Fibroblast of lung (primary cell): ENCODE measurements at regions not wholly inside any gene's neighbourhood (a gene's known extent, or its start where the extent isn't known, plus 50 kb on each side); places are given as distances from the start of the nearest gene placed in this dataset.
"Not testable (repeated sequence)": the region's sequence is repeated elsewhere in the genome, so short reads cannot be mapped to it uniquely, and the experiment has no call there.

Experiments used
- DNase-seq, 2 donors: peaks; one replicate each; pipeline versions ENCODE4 v3.0.0 to v3.0.0-alpha.2; 2010; ENCODE audit warnings: low read depth in 2 of 2
- H2AFZ ChIP-seq: 2 replicates; pipeline ENCODE4 v1.5.1; 2012; ENCODE audit warnings: low read length, control low read depth, inconsistent platforms
- H3K27ac ChIP-seq: 2 replicates; pipeline ENCODE4 v1.5.1; 2011; ENCODE audit warnings: low read length, control low read depth; ENCODE audit not compliant: insufficient read depth
- H3K27me3 ChIP-seq: 2 replicates; pipeline ENCODE4 v1.5.1; 2011; ENCODE audit warnings: mild to moderate bottlenecking, low read length; ENCODE audit not compliant: control insufficient read depth, insufficient read depth
- H3K36me3 ChIP-seq: 2 replicates; pipeline ENCODE4 v1.5.1; 2011; ENCODE audit warnings: low read length; ENCODE audit not compliant: control insufficient read depth, insufficient read depth
- H3K4me1 ChIP-seq: 2 replicates; pipeline ENCODE4 v1.5.1; 2011; ENCODE audit warnings: low read length; ENCODE audit not compliant: control insufficient read depth, insufficient read depth; ENCODE audit errors: extremely low read depth
- H3K4me2 ChIP-seq: 2 replicates; pipeline ENCODE4 v1.5.1; 2011; ENCODE audit warnings: low read length, control low read depth; ENCODE audit not compliant: insufficient read depth; ENCODE audit errors: extremely low read depth
- H3K4me3 ChIP-seq, 4 experiments: fragments of 200-600 bp in 1 of 4; sonication (generic) in 1 of 4; replicated peaks in 1 of 4; 2 replicates each; pipeline ENCODE4 v1.5.1; 2011 to 2016; ENCODE audit warnings: low read length in 4 of 4, low read depth in 3 of 4, mild to moderate bottlenecking in 3 of 4, control low read depth in 2 of 4, inconsistent platforms in 1 of 4, mixed read lengths in 1 of 4; ENCODE audit not compliant: insufficient read depth in 1 of 4; ENCODE audit errors: control extremely low read depth in 1 of 4
- H3K79me2 ChIP-seq: 2 replicates; pipeline ENCODE4 v1.5.1; 2012; ENCODE audit warnings: mild to moderate bottlenecking, low read length, inconsistent platforms; ENCODE audit not compliant: control insufficient read depth, insufficient read depth
- H3K9ac ChIP-seq: 2 replicates; pipeline ENCODE4 v1.5.1; 2011; ENCODE audit warnings: mild to moderate bottlenecking, low read length, control low read depth; ENCODE audit not compliant: insufficient read depth
- H3K9me3 ChIP-seq: 2 replicates; pipeline ENCODE4 v1.5.1; 2012; ENCODE audit warnings: low read depth, low read length; ENCODE audit not compliant: control insufficient read depth, insufficient read depth
- H4K20me1 ChIP-seq: 2 replicates; pipeline ENCODE4 v1.5.1; 2011; ENCODE audit warnings: low read length; ENCODE audit not compliant: control insufficient read depth, insufficient read depth; ENCODE audit errors: extremely low read depth
- EZH2 ChIP-seq: IDR thresholded peaks from 2 replicates; pipeline ENCODE4 v1.5.1; 2012; ENCODE audit warnings: low read length, control low read depth, mild to moderate bottlenecking; ENCODE audit errors: missing control alignments
- TF ChIP-seq, protein P1 (sequence below), 2 donors: IDR thresholded peaks in 1 of 2; conservative IDR thresholded peaks in 1 of 2; 1 replicate in 1 of 2; 2 replicates in 1 of 2; pipeline ENCODE4 v1.5.1; 2011 to 2012; ENCODE audit warnings: low read length in 2 of 2, control low read depth in 1 of 2, inconsistent platforms in 1 of 2, low read depth in 1 of 2, mild to moderate bottlenecking in 1 of 2

DNA sequence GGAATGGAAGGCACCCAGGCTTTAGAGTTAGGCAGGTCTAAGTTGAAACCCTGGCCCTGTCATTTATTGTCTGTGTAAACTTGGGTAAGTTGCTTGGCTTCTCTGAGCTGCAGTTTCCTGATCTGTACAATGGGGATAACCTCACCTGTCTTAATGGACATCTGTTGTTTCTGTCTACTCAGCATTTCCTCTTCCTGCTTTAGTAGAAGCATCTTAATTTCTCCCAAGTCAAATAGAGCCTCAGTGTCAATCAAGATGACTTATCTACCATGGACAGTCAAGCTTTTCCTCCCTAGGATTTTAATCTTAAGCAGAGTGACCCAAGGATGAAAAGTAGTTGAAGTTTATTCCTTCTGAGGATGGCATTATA lies 119.7 kb downstream of the FZD1 start:
- no peaks in the 10 kb centered on the region for H3K36me3 ChIP-seq
- TF ChIP-seq EZH2: no peak
- TF ChIP-seq, protein P1, sequence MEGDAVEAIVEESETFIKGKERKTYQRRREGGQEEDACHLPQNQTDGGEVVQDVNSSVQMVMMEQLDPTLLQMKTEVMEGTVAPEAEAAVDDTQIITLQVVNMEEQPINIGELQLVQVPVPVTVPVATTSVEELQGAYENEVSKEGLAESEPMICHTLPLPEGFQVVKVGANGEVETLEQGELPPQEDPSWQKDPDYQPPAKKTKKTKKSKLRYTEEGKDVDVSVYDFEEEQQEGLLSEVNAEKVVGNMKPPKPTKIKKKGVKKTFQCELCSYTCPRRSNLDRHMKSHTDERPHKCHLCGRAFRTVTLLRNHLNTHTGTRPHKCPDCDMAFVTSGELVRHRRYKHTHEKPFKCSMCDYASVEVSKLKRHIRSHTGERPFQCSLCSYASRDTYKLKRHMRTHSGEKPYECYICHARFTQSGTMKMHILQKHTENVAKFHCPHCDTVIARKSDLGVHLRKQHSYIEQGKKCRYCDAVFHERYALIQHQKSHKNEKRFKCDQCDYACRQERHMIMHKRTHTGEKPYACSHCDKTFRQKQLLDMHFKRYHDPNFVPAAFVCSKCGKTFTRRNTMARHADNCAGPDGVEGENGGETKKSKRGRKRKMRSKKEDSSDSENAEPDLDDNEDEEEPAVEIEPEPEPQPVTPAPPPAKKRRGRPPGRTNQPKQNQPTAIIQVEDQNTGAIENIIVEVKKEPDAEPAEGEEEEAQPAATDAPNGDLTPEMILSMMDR (conservative IDR thresholded peaks at IDR 0.05 in 1 of 2, IDR thresholded peaks at IDR 0.05 in 1 of 2; ENCODE audit: low read depth in 1 of 2, low read length in 2 of 2): no peak
- no peak for DNase-seq
- no peaks in the 10 kb centered on the region for H3K9me3 ChIP-seq
- H2AFZ ChIP-seq: no peak overlapping the region
- H3K4me3 ChIP-seq: no peak overlapping the region
- peak overlapping the region; percentile 33 for H3K4me2 ChIP-seq
- peaks cover 3% of the 10 kb centered on the region for H3K4me1 ChIP-seq
- no peaks in the 10 kb centered on the region for H4K20me1 ChIP-seq
- H3K27me3 ChIP-seq: no peaks in the 10 kb centered on the region
- no peak overlapping the region for H3K9ac ChIP-seq
- no peak overlapping the region for H3K27ac ChIP-seq
- H3K79me2 ChIP-seq: no peaks in the 10 kb centered on the region

DNA sequence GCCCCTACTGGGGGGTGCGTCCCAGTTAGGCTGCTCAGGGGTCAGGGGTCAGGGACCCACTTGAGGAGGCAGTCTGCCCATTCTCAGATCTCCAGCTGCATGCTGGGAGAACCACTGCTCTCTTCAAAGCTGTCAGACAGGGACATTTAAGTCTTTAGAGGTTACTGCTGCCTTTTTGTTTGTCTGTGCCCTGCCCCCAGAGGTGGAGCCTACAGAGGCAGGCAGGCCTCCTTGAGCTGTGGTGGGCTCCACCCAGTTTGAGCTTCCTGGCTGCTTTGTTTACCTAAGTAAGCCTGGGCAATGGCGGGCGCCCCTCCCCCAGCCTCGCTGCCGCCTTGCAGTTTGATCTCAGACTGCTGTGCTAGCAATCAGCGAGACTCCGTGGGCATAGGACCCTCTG lies 130.5 kb downstream of the FZD1 start:
- not testable (repeated sequence) for H3K9ac ChIP-seq, H3K9me3 ChIP-seq, H3K4me1 ChIP-seq, H3K4me2 ChIP-seq, H2AFZ ChIP-seq, H4K20me1 ChIP-seq, H3K36me3 ChIP-seq, H3K27me3 ChIP-seq, H3K4me3 ChIP-seq, H3K27ac ChIP-seq, DNase-seq, H3K79me2 ChIP-seq

DNA sequence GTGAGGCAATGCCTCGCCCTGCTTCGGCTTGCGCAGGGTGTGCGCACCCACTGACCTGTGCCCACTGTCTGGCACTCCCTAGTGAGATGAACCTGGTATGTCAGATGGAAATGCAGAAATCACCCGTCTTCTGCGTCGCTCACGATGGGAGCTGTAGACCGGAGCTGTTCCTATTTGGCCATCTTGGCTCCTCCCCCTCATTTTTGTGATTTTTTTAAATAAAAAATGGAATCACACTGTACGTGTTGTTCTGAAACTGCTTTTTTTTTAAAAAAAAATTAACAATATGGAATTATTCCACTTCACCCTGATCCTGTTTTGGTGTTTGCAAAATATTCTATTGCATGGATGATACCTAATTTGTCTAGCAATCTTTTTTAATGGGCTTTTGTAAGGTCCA lies 131.1 kb downstream of the FZD1 start:
- H3K27ac ChIP-seq, DNase-seq, H3K36me3 ChIP-seq, H3K27me3 ChIP-seq, H2AFZ ChIP-seq, H3K9me3 ChIP-seq, H3K4me3 ChIP-seq, H3K4me2 ChIP-seq, H3K9ac ChIP-seq, H3K79me2 ChIP-seq, H3K4me1 ChIP-seq, H4K20me1 ChIP-seq: not testable (repeated sequence)

DNA sequence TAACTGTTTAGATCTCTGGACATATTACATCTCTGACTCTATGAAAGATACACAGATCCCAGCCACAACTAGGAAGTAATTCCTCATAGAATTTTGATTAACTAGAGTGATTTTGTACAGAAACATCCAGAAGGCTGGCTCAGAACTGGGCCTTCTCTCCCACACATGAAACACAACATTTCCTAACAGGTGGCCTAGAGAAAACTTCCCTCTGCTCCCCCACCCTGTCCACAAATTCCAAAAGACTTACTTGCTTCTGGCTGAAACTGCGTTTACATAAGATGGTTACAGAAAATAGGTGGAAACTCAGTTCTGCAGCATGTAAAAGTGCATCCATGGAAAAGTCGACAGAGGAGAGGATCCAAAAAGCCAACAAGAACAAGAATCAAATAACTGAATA lies 132.9 kb downstream of the FZD1 start:
- Histone ChIP-seq H2AFZ (no peak overlapping the region), H3K4me2 (no peak overlapping the region), H3K4me1 (no peaks in the 10 kb centered on the region), H3K4me3 (no peak overlapping the region), H3K36me3 (no peaks in the 10 kb centered on the region), H3K27ac (no peak overlapping the region), H3K9me3 (no peaks in the 10 kb centered on the region), H3K27me3 (peaks cover 2% of the 10 kb centered on the region), H3K9ac (no peak overlapping the region), H4K20me1 (no peaks in the 10 kb centered on the region), H3K79me2 (no peaks in the 10 kb centered on the region)
- DNase-seq: peak; percentile 12 to 68
- TF ChIP-seq, protein P1 (conservative IDR thresholded peaks at IDR 0.05 in 1 of 2, IDR thresholded peaks at IDR 0.05 in 1 of 2; ENCODE audit: low read depth in 1 of 2, low read length in 2 of 2): no peak
- TF ChIP-seq EZH2: no peak
